ENCODE measurements at regions not wholly inside any gene's neighbourhood (a gene's known extent, or its start where the extent isn't known, plus 50 kb on each side); places are given as distances from the start of the nearest gene placed in this dataset.

DNA sequence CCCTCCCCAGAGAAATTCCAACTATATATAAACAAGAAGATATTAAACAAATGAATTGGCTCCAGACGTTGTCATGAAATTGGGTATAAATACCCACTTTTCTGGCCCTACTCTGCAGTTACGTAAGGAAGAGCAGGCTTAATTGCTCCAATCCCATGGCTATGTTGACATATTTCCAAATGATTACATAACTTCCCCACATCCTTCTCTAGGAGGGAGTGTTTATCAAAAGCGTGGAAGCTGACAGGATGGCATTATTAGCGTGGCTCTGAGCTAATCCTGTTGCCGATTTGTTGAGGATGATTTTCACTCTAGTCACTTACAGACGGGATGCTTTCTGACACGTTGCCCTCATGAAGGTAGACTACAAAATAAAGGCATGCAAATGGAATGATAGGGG, 347.5 kb upstream of the TMCO5A start:
- TF ChIP-seq EZH2 (IDR thresholded peaks at IDR 0.05; ENCODE audit: borderline replicate concordance, low read length), result no peak
- TF ChIP-seq, protein P1, sequence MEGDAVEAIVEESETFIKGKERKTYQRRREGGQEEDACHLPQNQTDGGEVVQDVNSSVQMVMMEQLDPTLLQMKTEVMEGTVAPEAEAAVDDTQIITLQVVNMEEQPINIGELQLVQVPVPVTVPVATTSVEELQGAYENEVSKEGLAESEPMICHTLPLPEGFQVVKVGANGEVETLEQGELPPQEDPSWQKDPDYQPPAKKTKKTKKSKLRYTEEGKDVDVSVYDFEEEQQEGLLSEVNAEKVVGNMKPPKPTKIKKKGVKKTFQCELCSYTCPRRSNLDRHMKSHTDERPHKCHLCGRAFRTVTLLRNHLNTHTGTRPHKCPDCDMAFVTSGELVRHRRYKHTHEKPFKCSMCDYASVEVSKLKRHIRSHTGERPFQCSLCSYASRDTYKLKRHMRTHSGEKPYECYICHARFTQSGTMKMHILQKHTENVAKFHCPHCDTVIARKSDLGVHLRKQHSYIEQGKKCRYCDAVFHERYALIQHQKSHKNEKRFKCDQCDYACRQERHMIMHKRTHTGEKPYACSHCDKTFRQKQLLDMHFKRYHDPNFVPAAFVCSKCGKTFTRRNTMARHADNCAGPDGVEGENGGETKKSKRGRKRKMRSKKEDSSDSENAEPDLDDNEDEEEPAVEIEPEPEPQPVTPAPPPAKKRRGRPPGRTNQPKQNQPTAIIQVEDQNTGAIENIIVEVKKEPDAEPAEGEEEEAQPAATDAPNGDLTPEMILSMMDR (conservative IDR thresholded peaks at IDR 0.05 in 1 of 2, IDR thresholded peaks at IDR 0.05 in 1 of 2; ENCODE audit: extremely low read depth in 1 of 2, insufficient read depth in 1 of 2, low read depth in 1 of 2, low read length in 2 of 2), result no peak

Measured in mammary epithelial cell (primary cell).